Right hindlimb (tissue), 1 donor: ENCODE measurements at regions not wholly inside any gene's neighbourhood (a gene's known extent, or its start where the extent isn't known, plus 50 kb on each side); places are given as distances from the start of the nearest gene placed in this dataset.
A peak's percentile ranks its signal among the peaks of the same experiment; 100 is the strongest.

ENCODE experiments used
- DNase-seq: peaks from one replicate; pipeline ENCODE4 v3.0.0-alpha.2; 2018

DNA sequence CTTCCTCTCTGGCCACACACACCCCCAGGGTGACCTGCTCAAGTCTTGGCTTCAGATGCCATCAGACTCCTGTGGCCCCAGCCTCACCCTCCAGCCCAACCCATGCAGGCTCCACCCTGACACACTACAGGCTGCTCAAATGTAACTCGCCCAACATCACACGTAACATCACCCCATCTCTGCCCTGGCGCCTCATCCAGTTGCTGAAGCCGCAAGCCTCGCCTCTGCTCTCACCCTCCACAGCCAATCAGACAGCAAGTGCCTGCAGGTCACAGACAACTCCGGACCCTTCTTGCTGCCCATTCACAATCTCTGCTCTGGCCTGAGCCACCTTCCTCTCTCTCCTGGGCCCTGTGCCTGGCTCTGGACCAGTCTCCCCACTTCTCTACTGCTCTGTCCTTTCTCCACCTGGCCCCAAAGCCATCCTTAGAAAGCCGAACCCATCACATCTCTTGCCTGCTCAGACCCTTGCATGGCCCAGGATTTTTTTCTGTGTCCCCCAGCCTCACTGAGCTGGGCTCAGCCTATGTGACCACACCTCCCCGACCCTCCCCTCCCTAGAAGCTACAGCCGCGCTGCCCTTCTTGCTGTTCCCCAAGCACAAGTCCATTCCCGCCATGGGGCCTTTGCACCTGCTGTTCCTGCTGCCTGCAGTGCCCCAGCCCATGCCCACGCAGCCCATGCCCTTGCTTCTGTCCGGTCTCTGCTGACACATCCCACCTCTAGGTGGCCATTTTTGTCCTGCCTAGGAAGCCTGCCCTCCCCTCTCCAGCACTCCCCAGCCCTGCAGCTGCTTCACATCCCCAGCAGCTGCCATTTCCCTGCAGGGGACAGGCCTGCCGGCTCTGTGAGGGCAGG, 333.9 kb downstream of the CTTN start:
- DNase-seq: peak; percentile 6

DNA sequence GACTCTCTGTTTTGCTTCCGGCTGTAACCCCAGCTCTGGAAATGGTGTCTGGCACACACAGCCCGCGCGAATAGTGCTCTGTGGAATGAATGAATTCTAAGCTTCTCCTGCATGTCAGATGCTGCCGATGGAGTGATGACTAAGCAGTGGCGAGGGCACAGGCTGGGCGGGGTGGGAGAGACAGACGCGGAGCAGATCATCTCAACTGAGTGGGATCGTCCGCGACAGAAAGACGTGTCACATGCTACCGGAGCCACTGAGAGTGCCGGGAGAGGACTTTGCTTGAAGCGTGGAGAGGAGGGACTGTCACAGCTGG, 334.5 kb downstream of the CTTN start:
- DNase-seq: no peak

GRCh38 chr11:70733327-70734325, 335.3 kb downstream of the CTTN start:
- peak; percentile 14 for DNase-seq

DNA sequence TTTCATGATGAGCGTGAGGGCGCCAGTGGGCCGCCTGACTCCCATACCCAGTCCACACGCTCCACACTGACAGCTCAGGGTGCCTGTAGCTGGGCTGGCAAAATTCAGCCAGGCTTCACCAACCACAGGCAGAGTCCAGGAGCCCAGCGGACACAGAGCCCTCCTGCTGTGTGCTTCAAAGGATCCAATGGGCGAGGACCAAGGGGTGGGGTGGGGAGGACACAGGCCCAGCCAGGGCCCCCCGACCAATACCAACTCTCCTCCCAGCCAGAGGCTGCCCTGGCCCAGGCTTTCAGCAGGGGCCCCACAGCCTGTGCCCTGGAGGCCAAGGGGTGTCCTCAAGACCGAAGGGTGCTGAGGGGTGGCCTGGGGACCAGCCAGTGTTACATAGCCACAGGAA, 336.1 kb downstream of the CTTN start:
- peak; percentile 4 for DNase-seq

- DNase-seq: no peak
Observed at GRCh38 chr11:70734911-70735310, 336.6 kb downstream of the CTTN start.

- DNase-seq: no peak
Observed at GRCh38 chr11:70735976-70736375, 337.6 kb downstream of the CTTN start.

GRCh38 chr11:70736461-70736860, 338.1 kb downstream of the CTTN start:
- DNase-seq: no peak

- no peak for DNase-seq
Observed at GRCh38 chr11:70736937-70737640, 338.8 kb downstream of the CTTN start.

DNA sequence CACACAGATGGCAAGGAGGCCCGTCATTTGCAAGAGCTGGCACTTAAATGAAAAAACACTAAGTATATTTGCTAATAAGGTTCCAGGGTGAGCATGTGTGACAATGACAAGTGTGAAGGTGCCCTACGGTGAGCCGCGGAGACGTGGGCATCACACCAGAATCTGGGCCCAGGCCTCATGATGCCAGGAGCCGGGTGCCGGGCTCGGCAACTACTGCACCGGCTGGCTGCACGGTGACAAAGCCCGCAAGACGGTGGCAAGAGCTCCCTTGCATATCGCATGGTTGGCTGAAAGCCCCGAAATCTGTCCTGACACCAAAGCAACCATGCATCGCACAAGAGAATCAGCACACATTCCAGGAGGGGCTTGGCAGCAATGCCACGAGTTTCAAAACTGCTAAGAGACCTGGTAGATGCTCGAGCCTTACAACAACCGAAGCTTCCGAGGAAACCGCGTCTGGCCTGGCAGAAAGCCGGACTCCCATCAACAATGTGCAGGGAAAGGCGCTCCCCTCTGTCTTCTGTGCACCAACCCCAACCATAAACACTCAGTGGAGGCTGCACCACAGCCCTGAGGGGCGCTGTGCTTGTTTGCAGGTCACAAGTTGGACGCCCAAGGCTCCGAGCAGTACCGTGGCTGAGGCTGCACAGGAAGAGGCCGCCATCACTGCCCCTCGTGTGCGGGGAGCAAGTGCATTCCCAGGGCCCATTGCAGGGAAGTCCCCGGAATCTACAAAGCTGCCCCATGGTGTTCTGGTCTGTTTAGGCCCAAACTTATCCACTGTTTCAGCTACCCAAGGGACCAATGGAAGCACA, 339.7 kb downstream of the CTTN start:
- no peak for DNase-seq

GRCh38 chr11:70738661-70739060, 340.3 kb downstream of the CTTN start:
- no peak for DNase-seq

DNA sequence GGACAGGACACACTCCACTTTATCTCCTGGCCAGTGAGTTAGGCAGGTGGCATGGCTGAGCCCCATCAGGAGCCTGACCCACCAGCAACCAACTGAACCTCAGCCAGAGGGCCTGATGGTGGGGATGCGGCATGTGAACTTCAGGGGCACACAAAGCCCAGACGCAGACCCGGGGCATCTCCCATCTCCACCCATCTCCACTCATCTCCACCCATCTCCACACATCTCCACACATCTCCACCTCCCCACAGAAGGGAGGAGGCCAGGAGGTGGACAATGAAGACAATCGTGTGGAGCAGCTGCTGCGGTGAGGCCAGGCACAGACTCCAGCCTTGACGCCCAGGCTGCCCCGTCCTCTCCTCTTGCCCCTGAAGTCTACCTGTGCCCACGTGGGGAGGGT, 340.8 kb downstream of the CTTN start:
- no peak for DNase-seq

DNA sequence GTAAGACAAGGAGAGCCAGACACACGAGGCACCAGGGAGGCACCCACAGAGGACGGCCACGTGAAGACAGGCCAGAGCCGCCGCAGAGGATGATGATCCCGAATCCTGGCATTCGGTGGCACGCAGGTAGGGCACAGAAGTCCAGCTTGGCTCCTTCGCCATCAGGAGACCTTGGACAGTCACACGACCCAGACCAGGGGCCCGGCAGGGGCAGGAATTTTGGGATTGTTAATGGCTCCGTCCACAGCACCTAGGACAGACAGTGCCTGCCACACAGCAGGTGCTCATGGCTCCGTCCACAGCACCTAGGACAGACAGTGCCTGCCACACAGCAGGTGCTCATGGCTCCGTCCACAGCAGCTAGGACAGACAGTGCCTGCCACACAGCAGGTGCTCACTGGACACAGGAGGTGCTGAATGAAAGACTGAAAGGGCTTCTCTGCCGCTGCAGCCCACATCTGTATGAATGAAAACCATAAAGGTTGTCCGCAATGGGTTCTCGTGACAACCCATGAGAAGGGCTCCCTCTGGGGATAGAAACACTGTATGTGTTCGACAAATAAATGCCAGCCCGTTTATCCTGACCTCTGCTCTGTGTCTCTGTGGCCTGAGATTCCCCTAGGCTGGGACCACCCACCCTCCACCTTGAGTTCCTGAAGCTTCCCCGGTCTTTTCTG, 341.6 kb downstream of the CTTN start:
- DNase-seq: no peak

DNA sequence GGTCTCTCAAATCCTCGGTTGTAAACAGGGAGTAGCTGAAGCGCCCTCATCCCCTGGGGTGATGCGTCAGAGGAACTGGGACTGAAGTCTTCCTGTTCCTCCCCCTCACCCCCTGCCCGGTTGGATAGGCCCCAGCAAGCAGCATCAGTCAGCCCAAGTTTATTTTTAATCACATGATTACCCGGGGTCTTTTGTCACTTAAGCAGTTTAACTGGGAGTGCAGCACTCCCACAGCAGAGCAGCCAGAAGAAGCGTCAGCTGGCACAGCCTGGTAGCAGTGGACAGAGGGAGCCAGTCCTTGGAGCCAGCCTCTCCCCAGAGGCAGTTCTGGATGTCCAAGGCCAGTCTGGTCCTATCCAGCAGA, 342.1 kb downstream of the CTTN start:
- DNase-seq: no peak

DNA sequence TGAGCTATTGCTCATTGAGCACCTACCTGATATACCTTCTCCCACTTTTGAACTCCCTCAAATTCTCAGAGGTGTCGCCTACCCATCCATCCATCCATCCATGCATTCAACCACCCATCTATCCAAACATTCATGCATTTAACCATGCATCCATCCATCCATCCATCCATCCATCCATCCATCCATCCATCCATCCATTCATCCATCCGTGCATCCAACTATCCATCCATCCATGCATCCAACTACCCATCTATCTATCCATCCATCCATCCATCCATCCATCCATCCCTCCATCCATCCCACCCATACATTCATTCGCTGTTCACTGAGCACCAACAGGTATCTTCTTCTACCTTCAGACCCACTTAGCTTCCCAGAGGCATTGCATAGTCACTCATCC, 342.8 kb downstream of the CTTN start:
- no peak for DNase-seq

- DNase-seq: no peak
Observed at GRCh38 chr11:70742553-70743291, 344.4 kb downstream of the CTTN start.

- no peak for DNase-seq
Observed at GRCh38 chr11:70743329-70743728, 345.0 kb downstream of the CTTN start.

DNA sequence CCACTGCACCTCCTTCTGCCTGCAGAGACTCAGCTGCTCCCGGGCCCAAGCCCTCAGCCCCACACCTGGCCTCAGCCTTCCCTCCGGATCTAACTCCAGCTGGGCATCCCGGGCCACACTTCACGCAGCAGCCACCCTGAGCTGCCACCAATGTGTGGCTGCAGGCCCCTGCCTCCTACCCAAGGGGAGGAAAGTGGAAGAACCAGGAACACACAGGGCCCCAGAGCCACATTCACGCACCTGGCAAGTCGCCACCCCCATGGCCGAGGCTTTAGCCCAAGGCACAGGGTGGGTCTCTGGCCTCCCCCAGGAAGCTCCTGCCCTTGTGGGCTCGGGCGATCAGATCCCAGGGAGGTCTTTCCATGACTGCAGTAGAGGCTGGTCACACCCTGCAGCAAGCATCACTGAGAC, 345.6 kb downstream of the CTTN start:
- no peak for DNase-seq

DNA sequence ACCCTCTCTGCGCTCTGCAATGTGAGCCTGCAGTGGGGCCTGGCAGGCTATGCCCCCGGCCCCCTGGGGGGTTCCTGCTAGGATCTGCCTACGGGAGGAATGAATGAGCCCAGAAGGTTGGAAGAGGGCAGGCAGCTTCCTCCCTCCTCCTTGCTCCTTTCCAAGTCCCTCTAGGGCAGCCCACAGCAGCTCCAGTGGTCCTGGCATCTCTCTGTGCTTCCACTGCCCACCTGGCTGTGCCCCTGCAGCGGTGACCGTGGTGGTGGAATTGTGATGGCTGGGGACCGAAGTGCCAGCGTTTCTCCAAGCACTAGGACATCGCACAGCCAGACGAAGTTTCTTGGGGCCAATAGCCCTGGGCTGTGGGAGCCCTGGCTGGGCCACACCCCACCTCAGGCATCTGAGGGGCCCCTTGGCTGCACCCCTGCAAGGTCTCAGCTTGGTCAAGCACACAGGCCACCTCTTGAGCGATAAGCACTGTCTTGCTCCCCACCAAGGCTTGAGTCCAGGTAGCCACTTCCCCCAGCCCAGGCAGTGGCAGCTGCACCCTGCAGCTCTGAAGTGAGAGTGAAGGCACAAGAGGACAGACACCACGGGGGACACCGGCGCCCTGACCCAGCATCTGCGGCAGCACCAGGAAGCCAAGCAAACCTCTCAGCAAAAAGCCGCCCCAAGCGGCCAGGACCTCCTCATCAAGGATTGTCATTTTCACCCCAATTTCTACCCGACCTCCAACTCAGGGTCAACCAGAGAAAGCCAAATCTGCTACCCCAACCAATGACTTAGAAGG, 346.3 kb downstream of the CTTN start:
- no peak for DNase-seq

DNA sequence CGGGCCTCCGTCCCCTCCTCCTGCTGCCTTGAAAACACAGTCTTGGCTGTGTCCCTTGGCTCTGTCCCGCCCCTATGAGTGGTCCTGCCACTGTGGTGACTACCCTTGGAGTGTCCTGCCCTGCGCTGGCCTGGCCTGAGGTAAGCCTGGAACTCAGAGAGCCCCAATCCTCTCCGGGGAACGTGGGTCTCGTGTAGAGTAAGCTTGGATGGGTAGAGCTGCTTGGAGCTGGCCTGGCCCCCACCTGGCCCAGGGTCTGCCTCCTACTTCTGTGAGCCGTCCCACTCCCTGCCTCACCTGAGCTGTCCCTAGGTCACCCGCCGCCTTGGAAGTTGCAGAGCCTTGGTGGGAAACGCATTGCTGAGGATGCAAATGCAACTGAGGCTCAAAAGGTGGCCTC, 347.1 kb downstream of the CTTN start:
- no peak for DNase-seq

GRCh38 chr11:70745941-70746340, 347.6 kb downstream of the CTTN start:
- no peak for DNase-seq
